HG03095 (cell line): ENCODE measurements at regions not wholly inside any gene's neighbourhood (a gene's known extent, or its start where the extent isn't known, plus 50 kb on each side); places are given as distances from the start of the nearest gene placed in this dataset.
"Not testable (repeated sequence)": the region's sequence is repeated elsewhere in the genome, so short reads cannot be mapped to it uniquely, and the experiment has no call there.

Experiments used
- ATAC-seq: cut with Tn5 transposase; IDR thresholded peaks from one replicate; pipeline ENCODE4 v1.9.1; 2021; ENCODE audit warnings: moderate library complexity; ENCODE audit not compliant: unreplicated experiment

DNA sequence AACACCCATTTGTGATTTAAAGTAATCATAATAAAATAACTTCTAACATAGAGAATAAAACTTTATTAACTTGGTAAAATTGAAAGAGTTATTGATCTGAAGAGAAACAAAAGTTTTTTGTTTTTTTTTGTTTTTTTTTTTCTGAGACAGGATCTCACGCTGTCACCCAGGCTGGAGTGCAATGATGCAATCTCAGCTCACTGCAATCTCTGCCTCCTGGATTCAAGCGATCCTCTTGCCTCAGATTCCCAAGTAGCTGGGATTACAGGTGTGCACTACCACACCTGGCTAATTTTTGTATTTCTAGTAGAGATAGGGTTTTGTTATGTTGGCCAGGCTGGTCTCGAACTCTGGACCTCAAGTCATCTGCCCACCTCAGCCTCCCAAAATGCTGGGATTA lies 116.5 kb upstream of the SPATA31D4 start:
- ATAC-seq, result not testable (repeated sequence)

DNA sequence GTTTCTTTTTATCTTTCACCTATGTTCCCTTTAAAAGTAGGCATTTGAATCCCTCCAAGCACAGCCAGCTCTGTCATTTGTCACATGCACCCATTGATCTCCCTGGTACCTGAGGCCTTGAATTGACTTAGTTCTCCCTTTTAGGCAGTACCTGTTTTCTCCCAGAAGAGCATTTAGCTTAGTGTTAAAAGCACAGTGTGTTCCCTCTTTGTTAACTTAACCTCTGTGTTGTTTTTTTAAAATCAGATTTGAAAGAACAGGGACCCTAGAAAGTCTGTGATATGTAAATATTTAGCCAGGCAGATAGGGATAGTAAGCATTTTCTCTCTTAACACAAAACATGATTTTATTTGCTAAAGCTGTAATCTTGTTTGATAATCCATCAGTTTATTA lies 113.8 kb upstream of the SPATA31D4 start:
- no peak for ATAC-seq

DNA sequence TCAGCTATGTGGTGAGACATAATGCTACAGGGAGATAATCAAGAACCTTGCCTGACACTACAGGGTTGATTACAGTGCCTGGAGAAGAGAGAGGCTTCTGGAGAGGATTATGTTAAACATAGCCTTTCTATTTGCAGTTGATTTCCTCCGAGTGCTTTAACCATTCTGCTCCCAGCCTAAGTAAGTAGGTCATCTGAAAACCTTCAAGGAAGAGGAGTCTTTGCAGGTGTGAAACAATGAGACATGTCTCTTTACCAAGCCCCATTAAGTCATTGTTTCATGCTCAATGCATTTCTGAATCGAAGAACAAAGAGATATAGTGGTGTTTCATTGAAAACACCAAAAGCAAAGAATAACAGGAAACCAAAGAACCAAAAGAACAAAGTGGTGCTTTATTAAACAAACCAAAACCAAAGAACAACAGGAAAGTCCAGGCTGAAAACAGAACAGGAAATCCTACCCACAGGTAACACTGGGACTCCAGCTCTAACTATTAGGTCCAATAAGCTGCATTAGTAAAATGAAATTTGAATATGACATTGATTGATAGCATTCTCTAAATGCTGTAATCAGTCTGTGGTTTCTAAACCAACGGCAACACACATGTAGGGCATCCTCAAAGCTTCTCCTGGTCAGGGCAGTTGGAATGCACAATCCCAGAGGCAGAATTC lies 113.3 kb upstream of the SPATA31D4 start:
- ATAC-seq, result peak; percentile 79

DNA sequence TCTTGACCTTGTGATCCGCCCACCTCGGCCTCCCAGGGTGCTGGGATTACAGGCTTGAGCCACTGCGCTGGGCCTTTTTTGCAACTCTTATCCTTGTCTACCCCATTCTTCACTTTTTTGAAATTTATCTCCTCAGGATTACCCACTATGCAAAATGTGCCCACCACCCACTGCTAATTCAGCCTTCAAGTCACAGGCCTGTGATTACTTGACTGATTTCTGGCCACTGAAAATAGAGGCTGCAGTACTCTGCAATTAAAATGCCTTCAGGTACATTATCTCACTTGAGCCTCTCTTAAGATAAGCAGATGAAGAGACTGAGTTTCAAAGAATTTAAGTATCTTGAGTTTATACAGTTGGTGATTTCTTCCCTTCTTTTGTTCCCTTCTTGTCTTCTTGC lies 112.4 kb upstream of the SPATA31D4 start:
- ATAC-seq, result no peak

DNA sequence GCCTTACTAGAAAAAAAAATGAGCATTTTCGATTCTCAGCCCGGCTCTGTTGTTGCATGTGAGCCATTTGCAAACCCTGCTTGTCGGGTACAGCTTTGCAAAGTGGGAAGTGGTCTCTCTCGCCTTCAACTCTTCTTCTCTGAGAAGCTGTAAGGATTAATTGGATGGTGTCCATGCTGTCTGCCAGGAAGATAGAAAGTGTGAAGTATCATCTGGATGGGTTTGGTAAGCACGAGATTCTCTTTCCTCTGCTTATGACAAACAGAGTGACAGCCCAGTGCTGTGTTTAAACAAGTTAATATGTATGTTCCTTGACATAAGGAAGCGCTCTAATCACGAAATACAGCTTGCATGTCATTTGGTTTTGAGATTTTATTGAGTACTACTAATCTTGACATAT lies 109.1 kb upstream of the SPATA31D4 start:
- ATAC-seq, result no peak

DNA sequence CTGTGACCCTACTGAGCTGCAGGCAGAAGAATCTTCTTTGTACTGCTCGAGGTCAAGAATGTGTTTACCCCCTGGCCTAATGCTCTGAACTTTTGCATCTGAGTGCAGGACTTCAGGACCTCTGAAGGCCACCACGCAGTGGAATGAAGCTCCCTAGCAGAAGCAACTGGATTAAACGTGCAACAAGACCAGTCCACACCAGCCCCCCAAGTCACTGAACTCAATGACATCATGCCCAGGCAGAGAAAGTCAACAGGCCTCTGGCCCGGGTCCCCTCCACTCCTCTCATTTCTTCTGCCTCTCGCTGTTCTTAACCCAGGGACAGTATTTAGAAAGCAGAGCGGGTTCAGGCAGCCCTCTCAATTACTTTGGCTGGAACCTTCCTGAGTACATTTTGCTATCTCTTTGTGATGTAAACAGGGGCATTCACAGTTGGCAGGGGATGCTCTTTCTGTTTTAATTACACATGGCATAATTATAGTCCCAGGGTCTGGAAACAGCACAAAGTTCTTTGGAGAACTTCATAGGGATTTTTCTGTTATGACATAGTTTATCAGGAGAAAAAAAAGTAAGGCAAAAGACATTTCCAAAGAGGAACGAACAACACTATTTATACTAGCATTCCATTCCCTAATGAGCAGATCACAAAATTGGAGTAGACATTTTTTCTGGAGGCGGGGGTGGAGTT lies 108.2 kb upstream of the SPATA31D4 start:
- no peak for ATAC-seq

DNA sequence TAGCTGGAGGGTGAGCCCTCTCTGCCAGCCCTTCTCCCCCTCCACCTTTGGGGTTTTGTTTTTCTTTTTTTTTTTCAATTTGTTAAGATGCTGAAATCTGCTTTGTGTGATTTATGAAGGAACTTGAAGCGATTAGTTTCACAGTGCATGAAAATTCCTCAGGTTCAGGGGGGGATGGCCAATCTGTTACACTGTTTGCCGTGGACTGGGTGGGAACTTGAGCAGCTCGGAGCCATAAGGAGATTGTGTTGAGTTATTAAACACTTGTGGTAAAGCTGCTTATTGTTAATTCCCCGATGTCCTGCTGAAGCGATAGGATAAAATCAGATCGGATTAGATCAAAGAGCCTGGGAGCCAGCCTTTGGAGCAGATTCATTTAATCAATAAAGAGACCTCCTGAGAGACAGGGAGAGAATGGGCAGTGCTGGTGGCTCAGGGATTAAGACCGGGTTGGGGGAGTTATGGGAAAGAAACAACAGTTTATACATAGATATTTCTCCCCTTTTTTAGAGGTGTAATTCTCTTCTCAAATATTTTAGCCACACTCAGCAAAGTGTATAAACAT lies 105.8 kb upstream of the SPATA31D4 start:
- no peak for ATAC-seq

DNA sequence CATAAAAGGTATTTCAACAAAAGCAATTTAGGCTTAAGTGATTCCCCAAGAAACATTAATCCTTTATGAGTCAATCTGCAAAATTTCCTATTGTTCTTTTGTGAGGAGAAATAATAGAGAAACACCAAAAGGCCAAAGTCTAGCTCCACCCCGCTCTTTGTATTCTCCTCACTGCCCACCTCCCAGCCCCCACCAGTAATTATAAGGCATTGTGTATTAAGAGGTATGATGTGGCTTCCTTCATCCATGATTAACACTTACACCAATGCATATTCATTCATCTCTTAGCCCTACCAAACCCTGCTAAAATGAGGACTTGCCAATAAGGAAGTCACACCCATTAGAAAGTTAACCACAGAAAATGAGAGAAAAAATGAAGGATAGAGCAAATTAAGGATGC lies 105.3 kb upstream of the SPATA31D4 start:
- ATAC-seq, result no peak

DNA sequence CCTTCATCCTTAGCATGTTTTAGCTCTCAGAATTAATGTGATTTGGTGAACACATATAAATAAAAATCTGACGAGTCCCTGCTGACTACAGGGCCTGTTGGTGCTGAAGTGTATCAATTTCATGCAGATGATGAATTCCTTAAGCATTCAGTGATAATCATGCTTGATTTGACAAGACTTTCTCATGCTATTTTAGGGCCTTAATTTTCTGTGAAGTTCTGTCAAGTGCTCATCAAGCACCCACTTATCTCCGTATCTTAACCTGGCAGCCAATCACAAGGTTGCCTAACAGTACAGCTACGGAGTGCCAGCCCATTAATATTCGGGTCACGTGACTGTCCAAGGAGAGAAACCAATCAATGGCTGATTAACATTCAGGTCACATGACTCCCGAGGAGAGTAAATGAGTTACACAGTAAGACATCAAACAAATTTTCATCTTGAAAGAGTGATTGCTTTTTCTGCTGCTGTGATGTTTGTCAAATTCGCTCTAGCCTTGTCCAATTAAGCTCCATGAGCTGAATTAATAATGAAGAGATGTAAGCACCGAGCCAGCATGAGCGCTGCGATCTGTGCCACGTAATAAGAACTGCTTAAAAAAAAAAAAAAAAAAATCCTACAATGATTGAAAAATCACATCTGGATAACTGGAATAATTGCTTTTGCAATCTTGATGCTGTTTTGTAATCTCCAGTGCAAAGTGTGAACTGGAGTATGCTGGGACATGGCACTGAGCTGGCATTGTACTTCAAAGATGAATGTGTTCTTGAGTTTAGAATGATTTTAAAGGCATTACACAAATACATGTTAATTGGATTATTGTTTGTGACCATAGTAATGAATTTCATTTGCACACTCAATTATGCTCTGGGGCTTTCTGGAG lies 104.3 kb upstream of the SPATA31D4 start:
- ATAC-seq, result no peak

DNA sequence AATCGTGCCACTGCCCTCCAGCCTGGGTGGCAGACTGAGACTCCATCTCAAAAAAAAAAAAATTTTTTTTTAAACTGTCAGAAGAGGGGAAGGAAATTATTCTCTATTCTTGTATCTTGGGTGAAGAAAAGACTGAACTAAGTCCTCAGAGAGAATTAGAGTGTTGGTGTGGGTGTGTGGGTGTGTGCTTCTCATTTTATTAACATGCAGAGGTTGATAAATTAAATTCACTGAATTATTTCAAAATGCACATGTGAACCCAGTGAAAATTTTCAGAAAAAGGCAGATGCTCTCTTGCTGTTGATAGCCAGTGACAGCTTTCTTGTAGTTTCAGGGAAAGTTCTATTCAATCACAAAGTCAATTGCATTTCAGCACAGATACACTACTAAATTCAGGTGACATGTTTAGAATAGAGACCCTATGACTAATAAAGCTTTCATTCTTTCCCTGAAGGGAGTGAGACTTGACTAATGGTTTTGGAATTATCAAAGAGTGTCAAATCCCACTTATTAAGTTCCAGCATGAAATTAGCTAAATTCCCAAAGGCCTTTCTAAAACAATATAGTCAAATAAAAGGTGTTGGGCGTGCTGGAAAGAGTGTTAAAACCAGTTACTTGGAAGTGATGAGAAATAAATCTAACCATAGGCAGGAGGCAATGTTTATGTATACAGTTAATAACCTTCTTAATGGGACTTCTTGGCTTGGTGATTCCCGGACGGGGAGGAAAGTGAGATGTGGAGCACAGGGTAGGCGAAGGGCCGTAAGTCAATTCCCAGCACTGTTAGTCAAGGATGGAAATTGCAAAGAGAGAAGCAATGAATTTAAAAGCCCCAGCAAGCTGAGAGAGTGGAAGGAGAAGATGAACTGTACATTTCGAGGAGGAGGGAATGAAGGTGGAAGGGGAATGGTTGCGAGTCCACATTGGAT lies 103.2 kb upstream of the SPATA31D4 start:
- ATAC-seq, result no peak

DNA sequence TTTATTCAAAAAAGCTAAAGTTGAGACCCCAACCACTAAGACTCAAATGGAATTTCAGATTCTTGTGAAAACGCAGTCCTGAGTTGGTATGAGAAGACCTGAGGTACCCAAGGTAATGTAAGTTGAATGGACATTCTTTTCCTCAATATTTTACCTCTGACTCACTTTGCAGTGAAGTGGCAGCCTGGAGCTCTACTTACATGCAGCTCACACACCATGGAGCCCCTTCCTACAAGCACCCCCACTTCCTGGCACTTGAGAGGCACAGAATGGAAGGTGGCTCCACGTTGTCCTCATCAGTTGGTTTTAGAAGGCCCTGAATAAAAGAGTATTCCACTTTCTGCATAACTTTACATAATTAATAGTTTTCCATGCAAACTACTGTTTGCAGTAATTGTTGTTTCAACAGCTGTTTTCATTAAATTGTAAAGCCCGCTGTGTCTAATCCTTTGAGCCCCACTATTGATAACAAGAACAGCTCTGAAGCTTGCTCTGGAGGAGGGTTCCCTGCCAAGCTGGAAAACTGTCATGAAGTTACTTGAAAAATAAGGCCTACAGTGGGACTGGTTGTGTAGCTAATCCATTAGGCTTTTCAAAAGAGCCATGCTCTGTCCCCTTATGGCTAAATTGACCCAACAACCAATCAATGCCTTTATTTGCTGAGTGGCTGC lies 102.2 kb upstream of the SPATA31D4 start:
- ATAC-seq, result no peak

DNA sequence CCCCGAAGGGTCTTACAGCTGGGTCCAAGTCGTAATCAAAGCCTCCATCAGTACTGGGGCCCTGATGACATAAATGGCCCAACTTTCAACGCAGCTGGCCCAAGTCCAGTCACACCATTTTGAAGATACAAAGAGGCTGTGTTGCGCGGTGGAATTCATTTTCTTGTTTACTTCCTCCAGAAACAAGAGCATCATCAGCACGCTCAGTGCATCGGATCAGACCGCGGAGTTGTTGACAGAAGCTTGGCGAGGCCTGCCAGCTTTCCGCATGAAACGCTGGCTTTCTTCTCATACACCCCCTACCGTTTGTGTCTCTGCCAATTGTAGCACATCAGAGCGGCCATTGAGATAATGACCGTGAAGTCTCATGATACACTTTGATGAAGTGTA lies 101.7 kb upstream of the SPATA31D4 start:
- ATAC-seq, result no peak

DNA sequence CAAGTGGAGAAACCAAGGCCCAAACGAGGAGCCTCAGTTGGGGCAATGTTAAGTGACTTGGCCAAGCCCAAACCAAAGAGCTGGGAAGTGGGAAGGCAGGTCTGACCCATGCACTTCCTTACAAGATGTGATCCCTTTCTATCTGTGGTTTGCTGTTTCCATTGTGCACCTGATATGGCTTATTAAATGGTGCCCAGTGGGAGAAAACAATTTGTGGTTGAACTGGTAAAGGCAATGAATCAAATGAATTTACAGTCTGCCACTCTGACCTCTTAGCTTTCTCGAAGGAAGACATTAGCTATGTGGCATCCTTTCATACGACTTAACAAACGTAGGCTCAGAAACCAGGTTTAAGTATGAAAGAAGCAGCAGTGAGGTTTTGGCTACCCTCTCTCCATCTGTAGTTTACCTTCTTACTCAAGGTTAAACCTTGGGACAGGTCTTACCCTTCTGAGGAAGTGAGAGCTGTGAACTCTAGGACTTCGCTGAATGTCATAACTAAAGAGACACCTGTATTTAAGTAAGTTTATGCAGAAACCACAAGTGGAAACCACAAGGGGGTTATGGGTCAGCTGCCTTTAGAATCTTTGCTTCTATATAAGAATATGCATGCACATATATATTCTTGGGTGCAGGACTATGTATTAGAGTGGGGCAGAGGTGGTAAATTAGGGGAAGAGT lies 100.5 kb upstream of the SPATA31D4 start:
- ATAC-seq, result peak; percentile 89

DNA sequence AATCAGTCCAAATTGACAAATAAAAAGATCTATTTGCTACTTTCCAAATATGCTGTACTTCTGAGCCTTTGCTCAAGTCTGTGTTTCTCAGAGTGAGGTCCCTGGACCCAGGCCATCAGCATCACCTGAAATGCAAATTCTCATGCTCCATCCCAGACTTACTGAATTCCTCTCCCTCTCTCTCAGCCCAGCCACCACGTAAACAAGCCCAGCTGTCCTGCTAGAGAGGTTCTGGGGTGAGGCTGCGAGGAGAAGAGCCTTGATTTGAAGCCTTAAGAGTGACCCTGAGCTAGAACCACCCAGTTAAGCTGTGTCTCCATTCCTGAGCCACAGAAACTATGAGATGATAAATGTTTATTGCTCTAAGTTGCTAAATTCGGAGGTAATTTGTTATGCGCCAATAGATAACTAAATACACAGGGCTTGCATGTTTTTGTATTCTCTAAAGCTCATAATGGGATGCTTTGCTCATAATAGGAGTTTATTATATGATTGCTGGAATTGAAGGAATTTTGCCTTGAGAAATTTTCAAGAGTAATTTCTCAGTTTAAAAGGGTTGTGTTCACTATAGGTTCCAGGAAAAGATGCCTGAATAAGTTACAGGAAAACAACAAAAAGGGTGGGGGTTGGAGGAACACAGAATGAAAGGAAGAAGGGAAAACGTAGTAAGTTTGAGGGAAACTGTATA lies 98.9 kb upstream of the SPATA31D4 start:
- no peak for ATAC-seq

DNA sequence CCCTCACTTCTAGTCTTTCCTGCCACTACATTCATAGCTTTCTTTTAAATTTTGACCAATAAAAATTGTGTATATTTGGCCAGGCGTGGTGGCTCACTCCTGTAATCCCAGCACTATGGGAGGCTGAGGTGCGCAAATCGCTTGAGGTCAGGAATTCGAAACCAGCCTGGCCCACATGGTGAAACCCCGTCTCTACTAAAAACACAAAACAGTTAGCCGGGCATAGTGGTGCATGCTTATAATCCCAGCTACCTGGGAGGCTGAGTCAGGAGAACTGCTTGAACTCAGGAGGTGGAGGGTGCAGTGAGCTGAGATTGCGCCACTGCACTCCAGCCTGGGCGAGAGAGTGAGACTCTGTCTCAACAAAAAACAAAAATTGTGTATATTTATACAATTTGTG lies 97.8 kb upstream of the SPATA31D4 start:
- ATAC-seq, result not testable (repeated sequence)

DNA sequence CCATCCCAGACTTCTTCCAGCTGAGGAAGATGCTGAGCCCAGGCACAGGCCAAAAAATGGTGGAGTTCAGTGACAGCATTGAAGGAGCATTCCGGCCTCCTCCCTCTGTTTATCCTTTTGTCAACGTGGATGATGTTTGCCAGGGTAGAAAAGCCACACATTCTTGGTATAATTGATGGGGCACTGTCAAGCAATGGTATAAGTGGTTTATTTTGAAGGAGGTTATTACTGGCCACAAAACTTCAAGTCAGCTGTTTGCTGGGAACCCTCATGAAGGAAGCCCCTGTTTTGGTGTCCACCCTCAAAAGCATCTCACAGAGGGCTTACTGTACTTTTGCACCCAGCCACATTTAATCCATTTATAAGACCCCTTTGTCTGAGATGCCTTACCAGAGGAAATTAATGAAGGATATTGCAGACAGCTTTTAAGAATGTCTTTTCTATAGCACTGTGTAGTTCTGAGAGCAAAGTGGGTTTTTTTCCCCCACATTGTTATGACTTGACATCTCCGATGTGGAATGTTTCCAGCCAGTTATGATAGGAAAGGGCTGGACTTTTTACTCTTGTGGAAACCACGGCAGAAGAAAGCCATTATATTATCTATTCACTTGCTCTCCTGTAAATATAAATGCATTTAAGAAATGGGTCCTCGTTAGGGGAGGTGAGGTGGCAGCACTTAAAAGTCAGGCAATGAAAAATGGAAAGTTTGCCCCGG lies 95.5 kb upstream of the SPATA31D4 start:
- no peak for ATAC-seq

DNA sequence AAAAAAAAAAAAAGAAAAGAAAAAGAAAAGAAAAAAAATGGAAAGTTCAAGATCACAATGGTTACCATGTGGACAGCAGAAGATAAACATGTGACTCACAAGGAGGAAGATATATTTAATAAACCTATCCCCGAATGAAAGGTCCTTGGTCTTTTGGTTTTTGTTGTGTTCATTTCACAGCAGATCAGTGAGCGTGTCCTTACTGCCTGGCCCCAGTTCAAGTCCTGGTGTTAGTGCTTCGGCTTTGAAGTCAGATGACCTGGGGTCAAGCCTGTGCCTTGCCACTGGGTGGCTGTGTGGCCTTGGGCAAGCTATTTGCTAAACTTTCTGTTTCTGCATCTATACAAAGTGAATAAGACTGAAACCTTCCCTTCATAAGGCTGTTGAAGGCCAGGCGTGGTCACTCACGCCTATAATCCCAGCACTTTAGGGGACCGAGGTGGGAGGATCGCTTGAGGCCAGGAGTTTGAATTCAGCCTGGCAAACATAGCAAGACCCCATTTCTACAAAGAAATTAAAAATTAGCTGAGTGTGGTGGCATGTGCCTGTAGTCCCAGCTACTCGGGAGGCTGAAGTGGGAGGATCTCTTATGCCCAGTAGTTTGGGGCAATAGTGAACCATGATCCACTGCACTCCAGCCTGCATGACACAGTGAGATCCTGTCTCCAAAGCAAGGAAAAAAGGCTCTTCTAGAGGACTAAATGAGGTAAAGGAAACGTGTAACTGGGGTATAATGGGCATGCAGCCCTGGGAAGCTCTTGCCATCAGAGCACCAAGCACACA lies 94.5 kb upstream of the SPATA31D4 start:
- no peak for ATAC-seq
